ENCODE measurements at regions not wholly inside any gene's neighbourhood (a gene's known extent, or its start where the extent isn't known, plus 50 kb on each side); places are given as distances from the start of the nearest gene placed in this dataset.
"Not testable (repeated sequence)": the region's sequence is repeated elsewhere in the genome, so short reads cannot be mapped to it uniquely, and the experiment has no call there.

DNA sequence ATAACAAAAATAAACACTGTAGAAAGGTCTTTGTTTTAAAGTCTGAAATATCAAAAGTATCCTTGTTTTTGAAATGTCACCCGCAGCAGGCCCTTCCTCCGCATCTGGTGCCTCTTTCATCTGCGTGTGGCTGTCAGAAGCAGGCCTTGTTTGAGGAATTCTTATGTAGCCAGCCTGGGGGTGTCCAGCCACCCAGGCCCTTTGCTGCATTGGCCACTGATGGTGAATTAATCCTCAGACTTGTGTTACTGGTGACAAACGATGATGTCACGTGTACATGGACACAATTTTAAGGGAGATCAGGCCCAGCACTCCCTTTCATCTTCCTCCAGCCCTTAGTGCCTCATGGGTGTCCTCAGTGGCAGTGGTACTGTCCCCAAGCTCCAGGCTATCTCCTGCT lies 208.0 kb upstream of the GALNT2 start:
- ChIA-PET CTCF (no interaction called here), POLR2A (no interaction called here)
- no peak for TF ChIP-seq CTCF (IDR thresholded peaks at IDR 0.05; ENCODE audit: insufficient read depth, low read depth, low read length)
- H3K27me3 ChIP-seq (ENCODE audit: control insufficient read depth, insufficient read depth, low read length): no peaks in the 10 kb centered on the region
- H3K36me3 ChIP-seq (ENCODE audit: control insufficient read depth, insufficient read depth, low read length): no peaks in the 10 kb centered on the region
- no peak overlapping the region for H3K4me3 ChIP-seq (ENCODE audit: low read depth, low read length)
- no peak for DNase-seq (ENCODE audit: low read depth)

DNA sequence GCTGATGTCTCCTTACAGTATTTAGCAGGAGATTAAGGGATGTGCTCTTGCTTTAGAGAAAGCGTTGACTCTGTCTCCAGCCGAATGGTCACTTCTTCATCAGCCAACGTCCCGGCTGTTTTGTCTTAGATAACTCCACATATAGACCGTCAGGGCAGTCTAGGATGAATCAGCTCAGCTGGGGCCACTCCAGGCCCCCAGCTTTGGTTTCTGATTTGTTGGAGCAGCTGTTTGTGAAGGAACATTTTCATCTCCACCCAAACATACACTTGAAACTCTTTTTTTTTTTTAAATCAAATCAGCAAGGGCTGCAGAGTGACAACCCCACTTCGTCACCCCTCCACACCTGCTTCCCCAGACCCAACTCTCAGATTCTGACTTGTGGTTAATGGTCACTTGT lies 206.1 kb upstream of the GALNT2 start:
- no peak for TF ChIP-seq CTCF (IDR thresholded peaks at IDR 0.05; ENCODE audit: insufficient read depth, low read depth, low read length)
- Histone ChIP-seq H3K36me3 (ENCODE audit: control insufficient read depth, insufficient read depth, low read length) (no peaks in the 10 kb centered on the region), H3K4me3 (ENCODE audit: low read depth, low read length) (no peak overlapping the region), H3K27me3 (ENCODE audit: control insufficient read depth, insufficient read depth, low read length) (no peaks in the 10 kb centered on the region)
- ChIA-PET POLR2A (no interaction called here), CTCF (interaction anchor here (0.6 kb wide), 1 partner anchor 130 kb away, joined by 3 read pairs; no protein-coding TSS in a partner anchor)
- no peak for DNase-seq (ENCODE audit: low read depth)

GRCh38 chr1:229862017-229862774 lies 204.8 kb upstream of the GALNT2 start:
- ChIA-PET POLR2A (no interaction called here), CTCF (interaction anchor here (0.7 kb wide), 1 partner anchor 259 kb away, joined by 3 read pairs; no protein-coding TSS in a partner anchor)
- no peaks in the 10 kb centered on the region for H3K27me3 ChIP-seq (ENCODE audit: control insufficient read depth, insufficient read depth, low read length)
- no peak overlapping the region for H3K4me3 ChIP-seq (ENCODE audit: low read depth, low read length)
- no peak for DNase-seq (ENCODE audit: low read depth)
- no peaks in the 10 kb centered on the region for H3K36me3 ChIP-seq (ENCODE audit: control insufficient read depth, insufficient read depth, low read length)
- no peak for TF ChIP-seq CTCF (IDR thresholded peaks at IDR 0.05; ENCODE audit: insufficient read depth, low read depth, low read length)

DNA sequence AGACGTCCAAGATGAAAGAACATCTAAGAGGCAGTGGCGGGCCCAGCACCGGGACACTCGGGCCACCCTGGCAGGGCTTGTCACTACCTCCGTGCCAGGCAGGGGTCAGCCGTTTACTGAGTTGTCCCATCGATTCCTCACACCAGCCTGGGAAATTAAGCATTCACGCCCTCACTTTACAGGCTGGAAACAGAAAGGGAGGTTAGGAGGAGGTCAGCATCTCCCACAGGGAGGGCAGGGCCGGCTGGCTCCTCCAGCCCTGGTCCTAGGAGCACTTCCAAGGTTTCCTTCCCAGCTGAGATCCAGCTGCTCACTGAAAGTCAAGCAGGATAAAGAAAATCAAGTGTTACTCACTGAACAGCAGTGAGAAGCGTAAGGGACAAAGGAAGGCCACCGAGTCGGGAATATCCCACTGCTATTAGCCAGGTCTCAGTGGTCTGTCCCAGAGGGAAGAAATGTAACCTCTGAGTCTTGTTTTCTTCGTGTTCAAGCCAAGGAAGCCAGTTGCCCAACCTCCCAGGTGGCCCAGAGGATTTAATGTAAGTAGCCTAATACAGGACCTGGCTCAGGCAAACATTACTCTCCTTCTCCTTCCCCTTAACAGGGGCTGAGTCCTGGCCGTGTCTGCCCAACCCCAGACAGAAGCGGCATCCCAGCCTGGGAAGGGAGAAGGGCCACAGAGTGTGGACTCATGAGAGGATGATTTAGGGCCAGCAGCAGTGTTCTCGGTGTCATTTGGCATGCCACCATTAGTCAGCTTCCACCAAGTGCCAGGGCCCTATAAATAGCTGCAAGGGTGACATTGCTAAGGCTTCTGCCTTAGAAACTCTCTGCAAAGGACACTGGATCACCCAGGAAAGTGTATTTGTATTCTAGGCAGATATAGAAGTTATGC lies 203.1 kb upstream of the GALNT2 start:
- no peak for DNase-seq (ENCODE audit: low read depth)
- no peaks in the 10 kb centered on the region for H3K36me3 ChIP-seq (ENCODE audit: control insufficient read depth, insufficient read depth, low read length)
- POLR2A ChIA-PET: no interaction called here
- TF ChIP-seq CTCF (IDR thresholded peaks at IDR 0.05; ENCODE audit: insufficient read depth, low read depth, low read length): no peak
- CTCF ChIA-PET: interaction anchor here (0.6 kb wide), 1 partner anchor 61 kb away, joined by 3 read pairs; no protein-coding TSS in a partner anchor
- H3K4me3 ChIP-seq (ENCODE audit: low read depth, low read length): no peak overlapping the region
- no peaks in the 10 kb centered on the region for H3K27me3 ChIP-seq (ENCODE audit: control insufficient read depth, insufficient read depth, low read length)

DNA sequence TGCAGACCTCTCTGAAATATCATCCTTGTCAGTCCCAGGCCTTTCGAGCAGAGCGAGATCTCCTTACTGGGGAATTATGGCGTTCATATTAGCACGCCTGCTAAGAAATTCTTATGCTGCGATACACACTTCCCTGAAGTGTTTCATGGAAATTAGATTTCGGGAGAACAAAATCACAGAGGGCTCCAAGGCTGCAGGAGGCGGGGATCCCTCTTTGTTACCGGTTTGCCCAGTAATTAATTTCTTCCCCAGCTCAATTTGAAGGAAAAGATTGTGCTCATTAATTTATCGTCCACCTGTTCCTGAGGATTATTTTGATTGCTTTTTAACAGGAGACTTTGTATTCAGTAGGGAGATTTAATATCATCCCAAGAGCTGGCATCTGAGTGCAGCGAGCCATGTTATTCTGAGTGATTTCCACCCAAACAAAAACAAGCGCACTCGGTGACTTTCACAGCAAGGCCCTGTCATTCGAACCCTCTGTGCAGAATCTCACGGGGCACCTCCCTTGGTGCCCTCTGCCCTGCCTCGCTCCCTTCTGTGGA lies 202.3 kb upstream of the GALNT2 start:
- TF ChIP-seq CTCF (IDR thresholded peaks at IDR 0.05; ENCODE audit: insufficient read depth, low read depth, low read length): no peak
- H3K36me3 ChIP-seq (ENCODE audit: control insufficient read depth, insufficient read depth, low read length): no peaks in the 10 kb centered on the region
- ChIA-PET POLR2A (no interaction called here), CTCF (interaction anchor here (0.6 kb wide), 1 partner anchor 60 kb away, joined by 3 read pairs; no protein-coding TSS in a partner anchor)
- H3K27me3 ChIP-seq (ENCODE audit: control insufficient read depth, insufficient read depth, low read length): no peaks in the 10 kb centered on the region
- no peak for DNase-seq (ENCODE audit: low read depth)
- H3K4me3 ChIP-seq (ENCODE audit: low read depth, low read length): no peak overlapping the region

DNA sequence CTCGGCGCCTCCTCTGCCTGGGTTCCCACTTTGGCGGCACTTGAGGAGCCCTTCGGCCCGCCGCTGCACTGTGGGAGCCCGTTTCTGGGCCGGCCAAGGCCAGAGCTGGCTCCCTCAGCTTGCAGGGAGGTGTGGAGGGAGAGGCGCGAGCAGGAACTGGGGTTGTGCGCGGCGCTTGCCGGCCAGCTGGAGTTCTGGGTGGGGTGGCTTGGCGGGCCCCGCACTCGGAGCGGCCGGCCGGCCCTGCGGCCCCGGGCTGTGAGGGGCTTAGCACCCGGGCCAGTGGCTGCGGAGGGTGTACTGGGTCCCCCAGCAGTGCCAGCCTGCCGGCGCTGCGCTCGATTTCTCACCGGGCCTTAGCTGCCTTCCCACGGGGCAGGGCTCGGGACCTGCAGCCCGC lies 201.7 kb upstream of the GALNT2 start:
- CTCF ChIA-PET, POLR2A ChIA-PET: not testable (repeated sequence)

More for the DNA sequence above, 201.7 kb upstream of the GALNT2 start:
- H3K27me3 ChIP-seq (ENCODE audit: control insufficient read depth, insufficient read depth, low read length); DNase-seq (ENCODE audit: low read depth); H3K36me3 ChIP-seq (ENCODE audit: control insufficient read depth, insufficient read depth, low read length); H3K4me3 ChIP-seq (ENCODE audit: low read depth, low read length): not testable (repeated sequence)
